ENCODE measurements at regions not wholly inside any gene's neighbourhood (a gene's known extent, or its start where the extent isn't known, plus 50 kb on each side); places are given as distances from the start of the nearest gene placed in this dataset.

- TF ChIP-seq RAD21 (IDR thresholded peaks at IDR 0.05; ENCODE audit: low read length) (no peak), CTCF (IDR thresholded peaks at IDR 0.05) (no peak), ELF1 (IDR thresholded peaks at IDR 0.05) (no peak), YY1 (IDR thresholded peaks at IDR 0.05; ENCODE audit: low read depth) (no peak), MAX (IDR thresholded peaks at IDR 0.05; ENCODE audit: low read depth) (no peak), NFIC (IDR thresholded peaks at IDR 0.05; ENCODE audit: borderline replicate concordance) (no peak)
These were observed 452.1 kb upstream of the RPS6KA3 start for GRCh38 chrX:20718592-20719380.
